ENCODE measurements at regions not wholly inside any gene's neighbourhood (a gene's known extent, or its start where the extent isn't known, plus 50 kb on each side); places are given as distances from the start of the nearest gene placed in this dataset.

GRCh38 chrX:102067966-102068723, 57.3 kb upstream of the TCEAL2 start:
- DNase-seq = peak; percentile 18

- DNase-seq = no peak
These were observed 61.9 kb upstream of the TCEAL2 start for GRCh38 chrX:102063445-102064074.

- DNase-seq = no peak
These were observed 81.0 kb upstream of the TCEAL2 start for GRCh38 chrX:102044496-102044895.

GRCh38 chrX:102043380-102043779, 82.1 kb upstream of the TCEAL2 start:
- no peak for DNase-seq

GRCh38 chrX:102042372-102043325, 82.8 kb upstream of the TCEAL2 start:
- no peak for DNase-seq

- no peak for DNase-seq
These were observed 96.5 kb upstream of the TCEAL2 start for GRCh38 chrX:102029026-102029425.

GRCh38 chrX:102018208-102018607, 86.4 kb upstream of the ZMAT1 start:
- no peak for DNase-seq

- DNase-seq = no peak
These were observed 77.1 kb upstream of the ZMAT1 start for GRCh38 chrX:102008901-102009300.

GRCh38 chrX:101999644-102000539, 68.1 kb upstream of the ZMAT1 start:
- no peak for DNase-seq

- DNase-seq = no peak
These were observed 61.5 kb upstream of the ZMAT1 start for GRCh38 chrX:101993335-101993734.

- DNase-seq = no peak
These were observed 54.8 kb upstream of the ZMAT1 start for GRCh38 chrX:101986586-101986985.
